NB4 (cell line): ENCODE measurements at regions not wholly inside any gene's neighbourhood (a gene's known extent, or its start where the extent isn't known, plus 50 kb on each side); places are given as distances from the start of the nearest gene placed in this dataset.

Source experiments
- DNase-seq: peaks from one replicate; pipeline ENCODE4 v3.0.0; 2010; ENCODE audit warnings: low read depth
- H3K4me3 ChIP-seq: one replicate; pipeline ENCODE4 v1.5.1; 2011; ENCODE audit warnings: mild to moderate bottlenecking, low read depth, low read length, moderate library complexity
- CTCF ChIP-seq: IDR thresholded peaks from one replicate; pipeline ENCODE4 v1.5.1; 2012; ENCODE audit warnings: low read depth, low read length
- MYC ChIP-seq: IDR thresholded peaks from 2 replicates; pipeline ENCODE4 v1.6.1; 2011; ENCODE audit warnings: low read depth, low read length
- POLR2A ChIP-seq: IDR thresholded peaks from 2 replicates; pipeline ENCODE4 v1.6.1; 2011; ENCODE audit warnings: mild to moderate bottlenecking; ENCODE audit not compliant: insufficient read length; ENCODE audit errors: extremely low read depth
- TF ChIP-seq, protein P1 (sequence below): IDR thresholded peaks from 2 replicates; pipeline ENCODE4 v1.6.1; 2011; ENCODE audit warnings: low read depth, low read length

DNA sequence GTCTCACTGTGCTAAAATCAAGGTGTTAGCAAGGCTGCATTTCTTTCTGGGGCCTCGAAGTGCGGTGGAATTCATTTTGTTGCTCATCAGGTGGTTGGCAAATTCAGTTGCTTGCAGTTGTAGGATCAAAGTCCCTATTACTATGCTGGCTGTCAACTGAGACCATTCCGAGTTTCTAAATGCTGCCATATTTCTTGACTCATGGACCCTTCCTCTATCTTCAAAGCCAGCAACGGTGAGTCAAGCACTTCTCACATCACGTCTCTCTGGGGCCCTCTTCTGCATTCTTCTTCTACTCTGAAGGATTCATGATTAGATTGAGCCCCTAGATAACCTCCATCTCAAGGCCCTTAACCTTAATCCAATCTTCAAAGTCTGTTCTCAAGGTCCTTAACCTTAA lies 619.7 kb downstream of the HACE1 start:
- TF ChIP-seq MYC (no peak), CTCF (no peak), POLR2A (no peak)
- TF ChIP-seq, protein P1, sequence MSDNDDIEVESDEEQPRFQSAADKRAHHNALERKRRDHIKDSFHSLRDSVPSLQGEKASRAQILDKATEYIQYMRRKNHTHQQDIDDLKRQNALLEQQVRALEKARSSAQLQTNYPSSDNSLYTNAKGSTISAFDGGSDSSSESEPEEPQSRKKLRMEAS: no peak
- DNase-seq: no peak
- H3K4me3 ChIP-seq: no peak overlapping the region

DNA sequence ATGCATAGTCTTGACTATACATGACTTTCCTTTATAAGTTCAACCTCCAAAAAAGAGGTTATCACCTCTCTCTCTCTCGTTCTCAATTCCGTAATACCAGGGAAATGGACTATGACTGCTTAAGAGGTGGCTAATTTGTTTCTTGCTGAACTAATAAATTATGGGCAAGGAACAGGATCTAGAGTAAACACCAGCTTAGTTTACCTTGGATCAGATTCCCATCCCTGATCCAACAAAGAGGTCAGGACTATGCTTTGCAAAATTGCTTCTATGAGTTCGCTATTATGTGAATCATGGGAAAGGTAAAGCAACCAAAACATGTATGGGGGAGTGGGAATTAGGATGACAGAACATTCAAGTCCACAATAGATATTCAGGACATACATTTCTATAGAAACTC lies 630.7 kb downstream of the HACE1 start:
- no peak for DNase-seq
- TF ChIP-seq POLR2A (no peak), CTCF (no peak), MYC (no peak)
- TF ChIP-seq, protein P1: no peak
- H3K4me3 ChIP-seq: no peak overlapping the region

DNA sequence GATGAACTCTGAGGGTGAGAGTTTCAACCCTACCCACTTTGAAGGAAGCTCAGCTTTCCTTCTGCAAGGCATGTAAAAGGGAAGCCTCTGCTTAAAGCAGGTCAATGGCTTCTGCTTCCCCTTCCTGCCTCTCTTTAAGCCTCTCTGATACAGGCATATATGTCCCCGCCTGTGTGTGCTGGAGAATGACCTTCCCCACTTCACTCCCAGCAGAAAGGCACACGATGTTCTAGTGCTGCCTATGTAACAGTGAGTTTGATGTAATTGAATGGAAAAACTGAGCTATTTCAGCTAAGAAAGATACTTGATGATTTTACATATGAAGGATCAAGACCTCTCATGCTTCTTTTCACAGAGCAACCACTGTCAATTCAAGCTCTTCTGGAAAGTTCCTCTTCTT lies 632.2 kb downstream of the HACE1 start:
- no peak overlapping the region for H3K4me3 ChIP-seq
- TF ChIP-seq, protein P1: no peak
- no peak for TF ChIP-seq CTCF
- no peak for DNase-seq

- DNase-seq: no peak
- no peak overlapping the region for H3K4me3 ChIP-seq
- TF ChIP-seq, protein P1: no peak
- TF ChIP-seq POLR2A: no peak
- TF ChIP-seq MYC: no peak
- no peak for TF ChIP-seq CTCF
These were observed 632.8 kb downstream of the HACE1 start for GRCh38 chr6:104226790-104227446.

- DNase-seq: no peak
- H3K4me3 ChIP-seq: no peak overlapping the region
- TF ChIP-seq, protein P1: no peak
- no peak for TF ChIP-seq POLR2A
- no peak for TF ChIP-seq CTCF
- TF ChIP-seq MYC: no peak
These were observed 641.6 kb downstream of the HACE1 start for GRCh38 chr6:104218116-104218515.
